Calu3 (cell line): ENCODE measurements at regions not wholly inside any gene's neighbourhood (a gene's known extent, or its start where the extent isn't known, plus 50 kb on each side); places are given as distances from the start of the nearest gene placed in this dataset.

ENCODE experiments used
- BruUV-seq: library from RNA; stranded (reverse); fragments of 400-500 nt; replicated peaks from 2 replicates; lab custom pipeline; 2021; lab: Mats Ljungman, UMichigan
- CTCF ChIA-PET: fragments of 300-600 bp; sonication (Branson Sonifier 250); formaldehyde crosslinking; loops from one replicate; lab custom pipeline; 2022; ENCODE audit warnings: antibody characterized with exemption; lab: Charles Lee
- DNase-seq: peaks from one replicate; pipeline ENCODE4 v3.0.0; 2022
- H3K27ac Mint-ChIP-seq: one replicate; pipeline ENCODE4 v1.8.0; 2022; ENCODE audit warnings: mixed read lengths; ENCODE audit not compliant: unreplicated experiment
- H3K27me3 Mint-ChIP-seq: one replicate; pipeline ENCODE4 v1.8.0; 2022; ENCODE audit warnings: mixed read lengths; ENCODE audit not compliant: unreplicated experiment
- H3K36me3 Mint-ChIP-seq: one replicate; pipeline ENCODE4 v1.8.0; 2022; ENCODE audit warnings: mild to moderate bottlenecking, moderate library complexity, mixed read lengths; ENCODE audit not compliant: insufficient read depth, unreplicated experiment
- H3K4me1 Mint-ChIP-seq: one replicate; pipeline ENCODE4 v1.8.0; 2022; ENCODE audit warnings: mild to moderate bottlenecking, low read depth, mixed read lengths; ENCODE audit not compliant: unreplicated experiment
- H3K4me3 Mint-ChIP-seq: one replicate; pipeline ENCODE4 v1.8.0; 2022; ENCODE audit warnings: mild to moderate bottlenecking, low read depth, moderate library complexity, mixed read lengths; ENCODE audit not compliant: unreplicated experiment
- H3K9me3 Mint-ChIP-seq: one replicate; pipeline ENCODE4 v1.8.0; 2022; ENCODE audit warnings: low read depth, mixed read lengths; ENCODE audit not compliant: unreplicated experiment
- intact Hi-C: fragments of 100-400 bp; cut with micrococcal nuclease; formaldehyde crosslinking; loops from one replicate; pipeline ENCODE4 v1.10.0; 2022; ENCODE audit not compliant: unreplicated experiment
- TF ChIP-seq, protein P1 (sequence below): fragments of 200-600 bp; IDR thresholded peaks from one replicate; pipeline ENCODE4 v1.8.0; 2022; ENCODE audit warnings: antibody characterized with exemption; ENCODE audit not compliant: unreplicated experiment

DNA sequence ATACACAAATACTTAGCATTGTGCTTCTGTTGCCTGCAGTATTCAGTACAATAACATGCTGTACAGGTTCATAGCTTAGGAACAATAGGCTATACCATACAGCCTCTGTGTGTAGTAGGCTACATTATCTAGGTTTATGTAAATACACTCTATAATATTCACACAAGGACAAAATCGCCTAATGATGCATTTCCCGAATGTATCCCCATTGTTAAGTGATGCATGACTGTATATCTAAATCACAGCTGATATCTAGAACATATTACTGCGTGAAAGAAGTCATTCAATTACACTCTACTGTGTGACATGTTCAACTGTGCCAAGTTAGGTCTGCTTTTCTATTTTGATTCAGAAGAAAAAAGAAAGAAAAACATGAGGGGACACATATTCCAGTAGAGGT is 633.5 kb downstream of the RFPL4B start:
- CTCF ChIA-PET = no interaction called here
- Mint-ChIP-seq H3K4me1 (peaks cover 9% of the 10 kb centered on the region), H3K9me3 (peaks cover 4% of the 10 kb centered on the region), H3K4me3 (no peak overlapping the region), H3K27ac (no peak overlapping the region), H3K27me3 (no peaks in the 10 kb centered on the region), H3K36me3 (no peaks in the 10 kb centered on the region)
- no TSS peak for BruUV-seq
- TF ChIP-seq, protein P1, sequence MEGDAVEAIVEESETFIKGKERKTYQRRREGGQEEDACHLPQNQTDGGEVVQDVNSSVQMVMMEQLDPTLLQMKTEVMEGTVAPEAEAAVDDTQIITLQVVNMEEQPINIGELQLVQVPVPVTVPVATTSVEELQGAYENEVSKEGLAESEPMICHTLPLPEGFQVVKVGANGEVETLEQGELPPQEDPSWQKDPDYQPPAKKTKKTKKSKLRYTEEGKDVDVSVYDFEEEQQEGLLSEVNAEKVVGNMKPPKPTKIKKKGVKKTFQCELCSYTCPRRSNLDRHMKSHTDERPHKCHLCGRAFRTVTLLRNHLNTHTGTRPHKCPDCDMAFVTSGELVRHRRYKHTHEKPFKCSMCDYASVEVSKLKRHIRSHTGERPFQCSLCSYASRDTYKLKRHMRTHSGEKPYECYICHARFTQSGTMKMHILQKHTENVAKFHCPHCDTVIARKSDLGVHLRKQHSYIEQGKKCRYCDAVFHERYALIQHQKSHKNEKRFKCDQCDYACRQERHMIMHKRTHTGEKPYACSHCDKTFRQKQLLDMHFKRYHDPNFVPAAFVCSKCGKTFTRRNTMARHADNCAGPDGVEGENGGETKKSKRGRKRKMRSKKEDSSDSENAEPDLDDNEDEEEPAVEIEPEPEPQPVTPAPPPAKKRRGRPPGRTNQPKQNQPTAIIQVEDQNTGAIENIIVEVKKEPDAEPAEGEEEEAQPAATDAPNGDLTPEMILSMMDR = no peak
- DNase-seq = no peak
- intact Hi-C loops = no loop called here

DNA sequence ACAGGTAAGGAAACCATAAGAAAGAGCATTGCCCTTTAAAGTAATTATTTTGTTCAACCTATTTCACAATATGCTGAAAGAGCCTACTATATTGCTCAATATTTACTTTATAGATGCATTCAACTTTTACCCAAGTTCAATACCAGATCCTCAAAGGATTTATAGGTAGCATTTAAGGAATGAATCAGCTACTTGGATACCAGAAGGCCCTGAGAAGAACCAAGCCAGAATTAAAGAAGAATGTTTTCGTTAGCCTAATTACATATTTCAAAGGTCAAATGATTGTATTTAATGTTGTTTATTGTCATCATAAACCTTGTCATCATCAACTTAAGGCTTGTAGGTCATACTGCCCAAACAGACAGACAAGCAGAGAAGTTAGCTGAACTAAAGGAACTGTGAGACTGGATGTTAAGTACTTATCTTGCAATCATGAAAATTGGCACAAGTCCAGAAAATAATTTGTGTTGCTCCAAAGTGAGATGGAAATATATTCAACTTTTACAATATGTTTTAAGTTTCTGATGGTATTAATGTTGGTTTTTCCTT is 636.7 kb downstream of the RFPL4B start:
- Mint-ChIP-seq H3K27me3 (no peaks in the 10 kb centered on the region), H3K9me3 (no peaks in the 10 kb centered on the region), H3K4me1 (peaks cover 9% of the 10 kb centered on the region), H3K36me3 (no peaks in the 10 kb centered on the region), H3K27ac (no peak overlapping the region), H3K4me3 (no peak overlapping the region)
- no peak for DNase-seq
- no TSS peak for BruUV-seq
- TF ChIP-seq, protein P1 = no peak
- intact Hi-C loops = no loop called here
- CTCF ChIA-PET = no interaction called here

DNA sequence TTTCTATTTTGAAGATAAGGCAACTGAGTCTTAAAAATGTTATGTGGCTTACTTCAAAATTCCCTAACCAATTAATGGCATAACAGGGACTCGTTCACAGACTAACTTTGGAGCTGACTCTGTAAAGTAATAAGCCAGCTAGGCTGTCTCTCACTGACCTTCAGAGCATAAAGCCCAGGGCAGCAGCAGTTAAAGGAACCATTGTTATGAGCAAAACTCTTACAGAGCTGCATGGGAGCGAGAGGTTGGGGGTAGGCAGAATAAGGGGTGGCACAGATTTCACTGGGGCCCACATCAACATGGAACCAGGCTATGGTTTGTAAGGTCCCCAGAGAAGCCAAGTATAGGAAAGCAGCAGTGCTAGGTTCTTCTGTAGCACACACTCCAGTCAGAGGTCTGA is 637.8 kb downstream of the RFPL4B start:
- CTCF ChIA-PET = no interaction called here
- intact Hi-C loops = no loop called here
- H3K27me3 Mint-ChIP-seq = no peaks in the 10 kb centered on the region
- H3K9me3 Mint-ChIP-seq = no peaks in the 10 kb centered on the region
- BruUV-seq = no TSS peak
- H3K27ac Mint-ChIP-seq = no peak overlapping the region
- DNase-seq = no peak
- TF ChIP-seq, protein P1 = no peak
- peaks cover 2% of the 10 kb centered on the region for H3K4me1 Mint-ChIP-seq
- no peak overlapping the region for H3K4me3 Mint-ChIP-seq
- H3K36me3 Mint-ChIP-seq = no peaks in the 10 kb centered on the region

DNA sequence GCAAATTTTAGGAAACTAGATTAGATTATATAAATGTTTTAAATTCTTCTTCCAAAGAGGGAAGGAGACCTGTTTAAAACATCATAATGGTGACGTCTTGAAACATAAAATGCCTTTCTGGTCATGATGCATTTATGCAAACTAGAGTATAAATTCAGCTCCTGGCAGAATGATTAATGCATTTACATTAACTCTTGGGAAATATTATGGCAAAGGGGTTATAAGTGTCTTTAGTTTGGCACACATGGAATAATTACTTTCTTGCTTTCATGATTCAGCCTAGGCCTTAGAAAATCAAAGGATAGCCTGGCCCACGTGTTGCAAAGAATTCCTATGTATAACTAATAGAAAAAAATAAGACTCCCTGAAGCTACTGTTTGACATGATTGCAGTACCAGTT is 639.2 kb downstream of the RFPL4B start:
- no peaks in the 10 kb centered on the region for H3K36me3 Mint-ChIP-seq
- no peak for DNase-seq
- H3K4me1 Mint-ChIP-seq = no peaks in the 10 kb centered on the region
- H3K27ac Mint-ChIP-seq = no peak overlapping the region
- H3K9me3 Mint-ChIP-seq = no peaks in the 10 kb centered on the region
- CTCF ChIA-PET = no interaction called here
- no peaks in the 10 kb centered on the region for H3K27me3 Mint-ChIP-seq
- H3K4me3 Mint-ChIP-seq = no peak overlapping the region
- BruUV-seq = no TSS peak
- intact Hi-C loops = no loop called here
- TF ChIP-seq, protein P1 = no peak
